ENCODE measurements at regions not wholly inside any gene's neighbourhood (a gene's known extent, or its start where the extent isn't known, plus 50 kb on each side); places are given as distances from the start of the nearest gene placed in this dataset.

DNA sequence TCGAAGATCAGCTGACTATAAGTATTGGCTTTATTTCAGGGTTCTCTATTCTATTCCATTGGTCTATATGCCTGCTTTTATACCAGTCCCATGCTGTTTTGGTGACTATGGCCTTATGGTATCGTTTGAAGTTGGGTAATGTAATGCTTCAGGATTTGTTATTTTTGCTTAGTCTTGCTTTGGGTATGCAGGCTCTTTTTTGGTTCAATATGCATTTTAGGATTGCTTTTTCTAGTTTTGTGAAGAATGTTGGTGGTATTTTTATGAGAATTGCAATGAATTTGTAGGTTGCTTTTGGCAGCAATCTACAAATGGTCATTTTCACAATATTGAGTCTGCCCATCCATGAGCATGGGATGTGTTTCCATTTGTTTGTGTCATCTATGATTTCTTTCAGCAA, 951.9 kb upstream of the SLITRK1 start:
- H4K20me1 ChIP-seq (ENCODE audit: control insufficient read depth, insufficient read depth, low read depth, low read length) = no peaks in the 10 kb centered on the region
- no peaks in the 10 kb centered on the region for H3K9me2 ChIP-seq (replicated peaks; ENCODE audit: control insufficient read depth, low read length)
- no peaks in the 10 kb centered on the region for H3K9me3 ChIP-seq (ENCODE audit: control insufficient read depth, insufficient read depth, low read length)
- H3K4me3 ChIP-seq (ENCODE audit: low read length) = no peak overlapping the region
- TF ChIP-seq EZH2phosphoT487 (IDR thresholded peaks at IDR 0.05; ENCODE audit: borderline replicate concordance, low read length) = no peak
- TF ChIP-seq, protein P1, sequence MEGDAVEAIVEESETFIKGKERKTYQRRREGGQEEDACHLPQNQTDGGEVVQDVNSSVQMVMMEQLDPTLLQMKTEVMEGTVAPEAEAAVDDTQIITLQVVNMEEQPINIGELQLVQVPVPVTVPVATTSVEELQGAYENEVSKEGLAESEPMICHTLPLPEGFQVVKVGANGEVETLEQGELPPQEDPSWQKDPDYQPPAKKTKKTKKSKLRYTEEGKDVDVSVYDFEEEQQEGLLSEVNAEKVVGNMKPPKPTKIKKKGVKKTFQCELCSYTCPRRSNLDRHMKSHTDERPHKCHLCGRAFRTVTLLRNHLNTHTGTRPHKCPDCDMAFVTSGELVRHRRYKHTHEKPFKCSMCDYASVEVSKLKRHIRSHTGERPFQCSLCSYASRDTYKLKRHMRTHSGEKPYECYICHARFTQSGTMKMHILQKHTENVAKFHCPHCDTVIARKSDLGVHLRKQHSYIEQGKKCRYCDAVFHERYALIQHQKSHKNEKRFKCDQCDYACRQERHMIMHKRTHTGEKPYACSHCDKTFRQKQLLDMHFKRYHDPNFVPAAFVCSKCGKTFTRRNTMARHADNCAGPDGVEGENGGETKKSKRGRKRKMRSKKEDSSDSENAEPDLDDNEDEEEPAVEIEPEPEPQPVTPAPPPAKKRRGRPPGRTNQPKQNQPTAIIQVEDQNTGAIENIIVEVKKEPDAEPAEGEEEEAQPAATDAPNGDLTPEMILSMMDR (IDR thresholded peaks at IDR 0.05; ENCODE audit: low read depth, low read length, poor library complexity, severe bottlenecking) = no peak
- H3K27me3 ChIP-seq (ENCODE audit: control insufficient read depth, low read length) = no peaks in the 10 kb centered on the region
- H3K4me2 ChIP-seq (ENCODE audit: low read length) = no peak overlapping the region
- H3K27ac ChIP-seq (ENCODE audit: low read depth, low read length) = no peak overlapping the region
- H3F3A ChIP-seq (ENCODE audit: control insufficient read depth, insufficient read depth) = no peaks in the 10 kb centered on the region
- no peaks in the 10 kb centered on the region for H3K4me1 ChIP-seq (ENCODE audit: control insufficient read depth, low read length)
- no peaks in the 10 kb centered on the region for H3K36me3 ChIP-seq (ENCODE audit: control insufficient read depth, low read length)
- H3K79me2 ChIP-seq (ENCODE audit: control insufficient read depth, low read length) = no peaks in the 10 kb centered on the region

DNA sequence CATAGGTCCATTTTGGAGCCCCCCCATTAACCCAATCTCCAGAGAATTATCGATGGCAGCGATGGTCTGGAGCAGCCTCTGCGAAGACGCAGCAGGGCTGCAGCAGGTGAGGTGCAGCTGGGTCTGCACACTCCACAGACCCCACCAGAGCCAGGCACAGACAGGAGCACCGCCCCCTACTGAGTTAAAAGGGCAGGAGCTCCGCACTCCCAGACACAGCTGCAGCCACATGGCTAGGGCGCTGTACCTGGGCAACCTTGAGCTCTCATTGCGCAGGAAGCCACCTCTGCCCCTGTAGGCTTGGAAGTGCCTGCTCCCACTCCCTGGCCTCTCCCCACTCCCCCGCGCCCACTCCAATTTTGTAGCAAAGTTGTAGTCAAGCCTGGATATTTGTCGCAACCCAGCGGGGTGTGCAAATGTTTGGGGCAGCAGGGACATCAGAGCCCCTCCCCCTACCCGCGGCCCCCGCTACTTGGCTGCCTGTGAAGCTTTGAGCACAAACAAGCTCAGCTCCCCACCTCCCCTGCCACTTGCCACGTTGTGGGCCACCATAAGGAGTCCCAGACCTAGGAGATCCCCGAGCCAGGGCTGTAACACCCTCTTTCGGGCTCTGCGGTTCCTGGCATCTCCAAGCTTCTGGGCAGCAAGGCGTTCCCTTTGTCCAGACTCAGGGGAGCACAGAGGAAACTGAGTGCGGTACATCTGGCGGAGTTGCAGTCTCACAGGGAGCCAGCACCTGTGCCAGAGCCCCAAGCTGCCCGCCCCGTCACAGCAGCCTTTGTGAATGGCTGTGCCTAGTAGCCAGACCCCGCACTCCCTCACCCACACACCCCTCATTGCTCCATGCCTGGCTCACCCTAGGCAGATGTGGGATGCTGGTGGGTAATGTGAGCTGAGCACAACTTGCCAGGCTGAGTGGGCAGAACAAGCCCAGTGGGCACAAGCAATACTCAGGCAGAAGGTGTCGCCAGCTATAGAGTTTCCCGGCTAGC, 949.7 kb upstream of the SLITRK1 start:
- Histone ChIP-seq H3K79me2 (ENCODE audit: control insufficient read depth, low read length) (no peaks in the 10 kb centered on the region), H3K9me3 (ENCODE audit: control insufficient read depth, insufficient read depth, low read length) (no peaks in the 10 kb centered on the region), H3K9me2 (replicated peaks; ENCODE audit: control insufficient read depth, low read length) (no peaks in the 10 kb centered on the region), H4K20me1 (ENCODE audit: control insufficient read depth, insufficient read depth, low read depth, low read length) (no peaks in the 10 kb centered on the region), H3K4me3 (ENCODE audit: low read length) (no peak overlapping the region), H3K36me3 (ENCODE audit: control insufficient read depth, low read length) (no peaks in the 10 kb centered on the region), H3F3A (ENCODE audit: control insufficient read depth, insufficient read depth) (no peaks in the 10 kb centered on the region), H3K4me1 (ENCODE audit: control insufficient read depth, low read length) (no peaks in the 10 kb centered on the region), H3K27ac (ENCODE audit: low read depth, low read length) (no peak overlapping the region), H3K27me3 (ENCODE audit: control insufficient read depth, low read length) (no peaks in the 10 kb centered on the region), H3K4me2 (ENCODE audit: low read length) (no peak overlapping the region)
- no peak for TF ChIP-seq EZH2phosphoT487 (IDR thresholded peaks at IDR 0.05; ENCODE audit: borderline replicate concordance, low read length)
- TF ChIP-seq, protein P1 (IDR thresholded peaks at IDR 0.05; ENCODE audit: low read depth, low read length, poor library complexity, severe bottlenecking) = no peak

DNA sequence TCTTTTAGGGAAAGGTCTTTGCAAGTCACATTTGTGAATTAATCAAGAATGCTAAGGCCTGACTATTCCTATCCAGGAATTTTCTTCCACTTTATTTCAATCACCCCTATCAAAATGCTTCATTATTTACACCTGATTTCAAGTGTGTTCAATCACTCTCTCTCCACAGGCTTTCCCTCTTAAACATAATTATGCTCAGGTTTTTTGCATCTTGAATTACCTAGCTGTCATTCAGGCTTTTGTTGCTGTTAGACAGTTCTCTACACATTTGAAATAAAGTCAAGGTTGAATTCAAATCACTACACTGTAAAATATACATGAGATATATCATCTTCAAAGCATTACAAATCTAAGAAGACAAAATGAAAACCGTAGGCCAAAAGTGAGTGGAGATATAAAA, 941.3 kb upstream of the SLITRK1 start:
- Histone ChIP-seq H3F3A (ENCODE audit: control insufficient read depth, insufficient read depth) (no peaks in the 10 kb centered on the region), H3K9me2 (replicated peaks; ENCODE audit: control insufficient read depth, low read length) (no peaks in the 10 kb centered on the region), H3K4me3 (ENCODE audit: low read length) (no peak overlapping the region), H3K9me3 (ENCODE audit: control insufficient read depth, insufficient read depth, low read length) (no peaks in the 10 kb centered on the region), H3K4me1 (ENCODE audit: control insufficient read depth, low read length) (no peaks in the 10 kb centered on the region), H4K20me1 (ENCODE audit: control insufficient read depth, insufficient read depth, low read depth, low read length) (no peaks in the 10 kb centered on the region), H3K27me3 (ENCODE audit: control insufficient read depth, low read length) (no peaks in the 10 kb centered on the region), H3K79me2 (ENCODE audit: control insufficient read depth, low read length) (no peaks in the 10 kb centered on the region), H3K4me2 (ENCODE audit: low read length) (no peak overlapping the region), H3K27ac (ENCODE audit: low read depth, low read length) (no peak overlapping the region), H3K36me3 (ENCODE audit: control insufficient read depth, low read length) (no peaks in the 10 kb centered on the region)
- TF ChIP-seq, protein P1 (IDR thresholded peaks at IDR 0.05; ENCODE audit: low read depth, low read length, poor library complexity, severe bottlenecking) = no peak
- TF ChIP-seq EZH2phosphoT487 (IDR thresholded peaks at IDR 0.05; ENCODE audit: borderline replicate concordance, low read length) = no peak

Data from DOHH2 (cell line).